H9 (cell line): ENCODE measurements at regions not wholly inside any gene's neighbourhood (a gene's known extent, or its start where the extent isn't known, plus 50 kb on each side); places are given as distances from the start of the nearest gene placed in this dataset.
A peak's percentile ranks its signal among the peaks of the same experiment; 100 is the strongest.

Experiments
- DNase-seq: peaks from one replicate; pipeline ENCODE4 v3.0.0-alpha.2; 2017
- H2AFZ ChIP-seq: one replicate; pipeline ENCODE4 v1.6.1; 2013; ENCODE audit warnings: mild to moderate bottlenecking, low read length, control low read depth, moderate library complexity
- H2AK5ac ChIP-seq: 2 replicates; pipeline ENCODE4 v1.6.1; 2013; ENCODE audit warnings: low read length, control low read depth, mixed read lengths; ENCODE audit not compliant: insufficient read length
- H2BK120ac ChIP-seq: one replicate; pipeline ENCODE4 v1.6.1; 2013; ENCODE audit warnings: low read depth, mild to moderate bottlenecking, low read length, control low read depth, inconsistent platforms; ENCODE audit not compliant: poor library complexity, severe bottlenecking
- H2BK12ac ChIP-seq: 2 replicates; pipeline ENCODE4 v1.6.1; 2013; ENCODE audit warnings: low read length, control low read depth, mixed read lengths, low read depth; ENCODE audit not compliant: insufficient read length
- H2BK15ac ChIP-seq: 2 replicates; pipeline ENCODE4 v1.6.1; 2013; ENCODE audit warnings: low read depth, low read length, control low read depth
- H2BK20ac ChIP-seq: one replicate; pipeline ENCODE4 v1.6.1; 2013; ENCODE audit warnings: low read depth, mild to moderate bottlenecking, low read length, control low read depth, inconsistent platforms; ENCODE audit not compliant: poor library complexity, severe bottlenecking
- H2BK5ac ChIP-seq: 2 replicates; pipeline ENCODE4 v1.6.1; 2013; ENCODE audit warnings: low read length, control low read depth, mixed read lengths; ENCODE audit not compliant: insufficient read length
- H3K14ac ChIP-seq: 2 replicates; pipeline ENCODE4 v1.6.1; 2013; ENCODE audit warnings: low read length, control low read depth; ENCODE audit not compliant: insufficient read depth
- H3K18ac ChIP-seq: 2 replicates; pipeline ENCODE4 v1.6.1; 2013; ENCODE audit warnings: low read depth, mild to moderate bottlenecking, mixed read lengths, low read length, control low read depth; ENCODE audit not compliant: insufficient read length
- H3K23ac ChIP-seq: 2 replicates; pipeline ENCODE4 v1.6.1; 2013; ENCODE audit warnings: low read length, control low read depth, mixed read lengths, low read depth; ENCODE audit not compliant: insufficient read length
- H3K23me2 ChIP-seq: 2 replicates; pipeline ENCODE4 v1.6.1; 2013; ENCODE audit warnings: low read depth, mild to moderate bottlenecking, mixed read lengths, low read length, control low read depth; ENCODE audit not compliant: insufficient read length, poor library complexity, severe bottlenecking
- H3K27ac ChIP-seq: 2 replicates; pipeline ENCODE4 v1.5.1; 2013; ENCODE audit warnings: low read length, control low read depth, mixed read lengths, low read depth; ENCODE audit not compliant: insufficient read length
- H3K27me3 ChIP-seq: 2 replicates; pipeline ENCODE4 v1.6.1; 2013; ENCODE audit warnings: low read length, control low read depth, inconsistent platforms; ENCODE audit not compliant: insufficient read depth
- H3K4ac ChIP-seq: 2 replicates; pipeline ENCODE4 v1.6.1; 2013; ENCODE audit warnings: low read depth, mild to moderate bottlenecking, control low read depth, inconsistent platforms, low read length, moderate library complexity
- H3K4me1 ChIP-seq: 2 replicates; pipeline ENCODE4 v1.6.1; 2013; ENCODE audit warnings: low read length, control low read depth, inconsistent platforms; ENCODE audit not compliant: insufficient read depth
- H3K4me2 ChIP-seq: 2 replicates; pipeline ENCODE4 v1.6.1; 2013; ENCODE audit warnings: low read length, control low read depth, mixed read lengths; ENCODE audit not compliant: insufficient read length, insufficient read depth
- H3K56ac ChIP-seq: 2 replicates; pipeline ENCODE4 v1.6.1; 2013; ENCODE audit warnings: low read depth, mild to moderate bottlenecking, mixed read lengths, low read length, control low read depth; ENCODE audit not compliant: insufficient read length
- H3K79me1 ChIP-seq: 2 replicates; pipeline ENCODE4 v1.6.1; 2013; ENCODE audit warnings: low read depth, mild to moderate bottlenecking, moderate library complexity, low read length, control low read depth, inconsistent platforms; ENCODE audit not compliant: insufficient read depth, poor library complexity, severe bottlenecking
- H3K79me2 ChIP-seq: 2 replicates; pipeline ENCODE4 v1.6.1; 2013; ENCODE audit warnings: low read length, control low read depth, inconsistent platforms; ENCODE audit not compliant: insufficient read depth
- H3K9ac ChIP-seq: 2 replicates; pipeline ENCODE4 v1.6.1; 2013; ENCODE audit warnings: low read length, control low read depth, mixed read lengths; ENCODE audit not compliant: insufficient read length; ENCODE audit errors: extremely low read depth
- H3K9me3 ChIP-seq: one replicate; pipeline ENCODE4 v1.6.1; 2013; ENCODE audit warnings: low read depth, low read length, inconsistent platforms; ENCODE audit not compliant: control insufficient read depth
- H3T11ph ChIP-seq: one replicate; pipeline ENCODE4 v1.6.1; 2013; ENCODE audit warnings: mild to moderate bottlenecking, low read length, control low read depth, inconsistent platforms
- H4K20me1 ChIP-seq: one replicate; pipeline ENCODE4 v1.6.1; 2013; ENCODE audit not compliant: control insufficient read depth, insufficient read length, insufficient read depth
- H4K5ac ChIP-seq: 2 replicates; pipeline ENCODE4 v1.6.1; 2013; ENCODE audit warnings: low read depth, mild to moderate bottlenecking, mixed read lengths, low read length, control low read depth; ENCODE audit not compliant: insufficient read length
- H4K8ac ChIP-seq: replicated peaks from 2 replicates; pipeline ENCODE4 v1.6.1; 2013; ENCODE audit warnings: low read length, control low read depth, mixed read lengths, low read depth; ENCODE audit not compliant: insufficient read length
- H4K91ac ChIP-seq: 2 replicates; pipeline ENCODE4 v1.6.1; 2013; ENCODE audit warnings: low read depth, mild to moderate bottlenecking, moderate library complexity, mixed read lengths, low read length, control low read depth; ENCODE audit not compliant: insufficient read length
- H3K27ac Mint-ChIP-seq, 3 experiments: 2 replicates in 2 of 3; 3 replicates in 1 of 3; pipeline ENCODE4 v1.8.0; 2020 to 2021; ENCODE audit warnings: mixed read lengths in 3 of 3, mild to moderate bottlenecking in 1 of 3, moderate library complexity in 1 of 3
- H3K27me3 Mint-ChIP-seq: 2 replicates; pipeline ENCODE4 v1.8.0; 2021; ENCODE audit warnings: low read depth, mild to moderate bottlenecking, moderate library complexity, mixed read lengths
- H3K36me3 Mint-ChIP-seq, 3 experiments: 2 replicates in 2 of 3; 3 replicates in 1 of 3; pipeline ENCODE4 v1.8.0; 2020 to 2021; ENCODE audit warnings: low read depth in 3 of 3, mixed read lengths in 3 of 3; ENCODE audit not compliant: insufficient read depth in 1 of 3
- H3K4me1 Mint-ChIP-seq, 2 experiments: 2 replicates each; pipeline ENCODE4 v1.8.0; 2020; ENCODE audit warnings: mixed read lengths in 2 of 2
- H3K4me3 Mint-ChIP-seq, 2 experiments: 2 replicates in 1 of 2; 3 replicates in 1 of 2; pipeline ENCODE4 v1.8.0; 2020 to 2021; ENCODE audit warnings: mild to moderate bottlenecking in 2 of 2, mixed read lengths in 2 of 2, moderate library complexity in 1 of 2
- H3K9me3 Mint-ChIP-seq, 2 experiments: 2 replicates in 1 of 2; 3 replicates in 1 of 2; pipeline ENCODE4 v1.8.0; 2020; ENCODE audit warnings: mild to moderate bottlenecking in 2 of 2, mixed read lengths in 2 of 2, moderate library complexity in 1 of 2
- CTCF ChIP-seq: fragments of 200-600 bp; sonication (generic); conservative IDR thresholded peaks from 3 replicates; pipeline ENCODE4 v1.8.0; 2021; ENCODE audit warnings: antibody characterized with exemption, mild to moderate bottlenecking
- WGBS: extraction: QIAGEN DNeasy Blood & Tissue Kit; methylation state at CpG from one replicate; pipeline ENCODE4 v1.1.7; 2013; ENCODE audit warnings: missing lambda C conversion rate, low lambda C conversion rate, mixed read lengths; ENCODE audit not compliant: insufficient read length; ENCODE audit errors: extremely low coverage; 5-methylcytosine and 5-hydroxymethylcytosine counted together

GRCh38 chr10:65769828-65770227 is 1156.0 kb upstream of the LRRTM3 start:
- Mint-ChIP-seq H3K27me3 (no peaks in the 10 kb centered on the region), H3K36me3 (no peaks in the 10 kb centered on the region), H3K27ac (peak overlapping the region in 1 of 3 experiments; percentile 86; a peak in 1 of 7 replicates), H3K4me1 (no peaks in the 10 kb centered on the region), H3K4me3 (no peak overlapping the region), H3K9me3 (0 out of 5 replicates have a peak, but pooled peaks cover 0 to 3% of the 10 kb centered on the region in 2 experiments)
- Histone ChIP-seq H3K9me3 (no peaks in the 10 kb centered on the region), H4K8ac (no peak overlapping the region), H3K79me1 (no peaks in the 10 kb centered on the region), H3T11ph (no peak overlapping the region), H2AFZ (no peak overlapping the region), H4K20me1 (no peaks in the 10 kb centered on the region), H2BK15ac (no peak overlapping the region), H3K4me2 (no peak overlapping the region), H2BK120ac (no peak overlapping the region), H3K18ac (no peak overlapping the region), H2AK5ac (no peak overlapping the region), H3K79me2 (no peaks in the 10 kb centered on the region), H4K91ac (no peak overlapping the region), H3K23ac (no peak overlapping the region), H3K27me3 (no peaks in the 10 kb centered on the region), H3K56ac (no peak overlapping the region), H3K27ac (no peak overlapping the region), H3K9ac (no peak overlapping the region), H3K14ac (no peak overlapping the region), H2BK20ac (no peak overlapping the region), H3K4ac (no peak overlapping the region), H3K4me1 (no peaks in the 10 kb centered on the region), H2BK5ac (no peak overlapping the region), H2BK12ac (no peak overlapping the region), H3K23me2 (no peaks in the 10 kb centered on the region), H4K5ac (no peak overlapping the region)
- WGBS: no CpG with 5 or more reads among the region's 1 CpG
- no peak for TF ChIP-seq CTCF
- DNase-seq: no peak
